HG02642 (cell line): ENCODE measurements at regions not wholly inside any gene's neighbourhood (a gene's known extent, or its start where the extent isn't known, plus 50 kb on each side); places are given as distances from the start of the nearest gene placed in this dataset.

Experiments used
- ATAC-seq: cut with Tn5 transposase; IDR thresholded peaks from one replicate; pipeline ENCODE4 v1.9.1; 2021; ENCODE audit warnings: mild to moderate bottlenecking; ENCODE audit not compliant: unreplicated experiment, poor library complexity

DNA sequence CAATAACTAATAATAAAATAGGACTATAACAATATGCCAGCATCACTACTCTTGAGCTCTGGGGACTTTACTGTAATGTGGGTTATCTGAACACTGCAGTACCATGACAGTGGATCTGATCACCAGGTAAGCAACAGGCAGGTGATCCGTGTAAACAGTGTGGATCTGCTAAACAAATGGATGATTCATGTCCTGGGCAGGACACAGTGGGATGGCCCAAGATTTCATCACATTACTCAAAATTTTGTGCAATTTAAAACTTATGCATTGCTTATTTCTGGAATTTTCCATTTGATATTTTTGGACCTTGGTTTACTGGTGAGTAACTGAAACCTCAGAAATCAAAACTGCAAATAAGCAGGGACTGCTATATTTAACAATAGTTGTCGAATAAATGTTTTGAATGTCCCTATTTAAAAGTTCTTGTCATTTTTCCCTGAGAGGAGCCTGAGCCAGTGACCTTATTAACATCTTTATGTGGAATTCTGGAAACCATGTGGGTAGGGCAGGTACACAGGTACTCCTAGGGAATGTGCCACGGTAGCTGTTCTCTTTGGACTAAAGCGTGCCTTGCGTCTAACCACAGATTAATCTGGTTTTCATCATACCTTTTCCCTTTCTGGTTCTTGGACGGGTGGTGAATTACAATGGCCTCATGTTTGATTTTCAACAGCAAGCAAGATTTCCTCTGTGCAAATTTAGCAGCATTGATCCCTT, 214.5 kb upstream of the SASH1 start:
- ATAC-seq = no peak

DNA sequence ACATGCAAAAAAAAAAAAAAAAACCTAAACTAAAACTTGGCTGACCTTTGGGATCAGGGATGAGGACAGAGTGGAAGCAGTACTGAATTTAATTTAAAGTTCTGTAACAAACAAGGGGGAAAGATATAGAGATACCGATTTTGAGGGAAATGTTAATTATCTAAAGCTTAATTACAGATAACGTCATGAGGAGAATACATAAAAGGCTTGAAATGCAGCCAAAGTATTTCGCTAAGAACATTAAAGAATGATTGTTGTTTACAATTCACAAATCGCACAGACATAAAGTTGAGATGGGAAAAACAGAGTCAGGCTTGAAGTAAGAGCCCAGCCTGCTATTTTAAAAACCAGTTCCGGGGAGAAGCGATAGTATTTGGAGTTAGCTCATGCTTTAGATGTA, 208.0 kb upstream of the SASH1 start:
- no peak for ATAC-seq

DNA sequence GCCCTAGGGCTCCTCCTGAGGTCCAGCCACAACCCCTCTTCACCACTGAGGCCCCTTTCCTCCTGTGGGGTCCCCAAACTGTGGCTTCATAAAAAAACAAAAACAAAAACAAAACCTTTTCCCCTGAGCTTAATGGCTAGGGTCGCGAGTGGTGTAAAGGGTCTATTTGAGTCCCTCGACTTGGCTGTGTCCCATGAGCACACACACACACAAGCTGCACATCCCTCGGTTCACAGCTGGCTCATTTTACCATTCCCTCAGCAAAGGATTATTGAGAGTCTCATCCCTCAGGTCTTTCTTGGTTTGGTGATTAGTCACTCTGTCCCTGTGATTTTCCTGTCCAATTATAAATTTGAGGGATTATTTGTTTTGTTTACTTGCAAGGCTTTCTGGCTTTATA, 206.1 kb upstream of the SASH1 start:
- ATAC-seq = no peak

DNA sequence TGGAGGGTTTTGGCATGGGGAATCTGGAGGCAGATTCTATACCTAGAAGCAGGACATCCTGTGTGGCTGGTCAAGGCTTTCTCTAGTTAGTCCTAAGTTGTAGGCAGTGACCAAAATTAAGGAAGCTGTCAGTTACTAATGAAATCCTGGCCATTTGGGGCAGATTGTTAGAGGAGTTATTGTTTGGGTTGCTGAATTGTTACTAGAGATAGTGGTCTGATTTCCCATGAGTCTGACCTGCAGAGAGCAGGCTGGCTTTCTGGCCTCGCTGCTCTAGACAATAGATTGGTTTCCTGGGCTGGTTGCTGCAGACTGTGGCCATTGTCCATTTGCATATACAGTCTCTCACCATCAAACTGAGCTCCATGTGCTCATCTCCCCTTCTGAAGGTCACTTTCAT, 205.0 kb upstream of the SASH1 start:
- no peak for ATAC-seq

DNA sequence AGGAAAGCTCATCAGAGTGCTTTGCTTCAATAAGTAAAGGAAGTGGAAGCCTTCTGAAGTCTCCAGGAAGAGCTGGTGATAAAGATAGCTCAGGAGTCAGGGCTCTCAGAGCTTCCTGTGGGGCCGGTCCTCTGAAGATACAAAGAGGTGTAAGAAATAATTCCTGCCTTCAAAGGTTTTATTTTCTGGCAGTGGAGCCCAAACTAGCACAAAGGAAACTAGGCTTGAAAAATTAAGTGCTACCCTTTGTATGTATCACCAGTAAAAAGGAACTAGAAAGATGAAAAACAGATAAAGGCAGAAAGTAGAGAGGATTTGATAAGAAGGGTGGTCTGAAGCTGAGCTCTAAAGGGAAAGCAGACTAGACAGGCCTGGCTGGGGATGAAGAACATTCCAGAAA, 204.1 kb upstream of the SASH1 start:
- no peak for ATAC-seq

DNA sequence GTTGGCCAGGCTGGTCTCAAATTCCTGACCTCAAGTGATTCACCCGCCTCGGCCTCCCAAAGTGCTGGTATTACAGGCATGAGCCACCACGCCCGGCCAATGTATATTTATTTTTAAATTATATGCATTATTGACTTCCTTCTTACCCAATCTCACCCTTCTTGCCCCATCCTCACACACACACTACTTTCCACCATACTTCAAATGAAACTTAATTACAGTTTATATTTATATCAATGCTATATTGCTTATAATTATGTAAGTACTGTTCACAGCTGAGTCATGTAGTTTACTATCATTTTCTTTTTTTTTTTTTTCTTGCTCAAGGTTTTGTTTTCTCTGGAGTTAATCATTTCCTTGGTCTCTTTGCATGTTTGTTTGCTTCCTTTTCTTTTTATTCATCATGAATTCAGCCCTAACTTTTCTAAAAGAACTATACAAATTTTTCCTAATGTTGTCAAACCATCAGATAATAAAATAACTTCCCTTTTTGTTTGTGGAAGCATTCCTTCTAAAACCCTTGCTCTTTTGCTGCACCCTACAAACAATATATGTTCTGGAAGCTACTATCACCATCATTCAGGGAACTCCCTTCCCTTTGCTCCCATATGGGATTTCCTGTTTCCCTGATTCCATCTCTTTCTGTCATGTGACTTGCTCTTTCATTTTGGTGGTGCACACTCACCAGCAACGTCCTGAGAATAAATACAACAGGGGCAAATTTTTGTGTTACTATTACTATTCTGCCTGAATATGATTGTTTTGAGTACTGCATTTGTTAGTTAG, 201.7 kb upstream of the SASH1 start:
- ATAC-seq = no peak

DNA sequence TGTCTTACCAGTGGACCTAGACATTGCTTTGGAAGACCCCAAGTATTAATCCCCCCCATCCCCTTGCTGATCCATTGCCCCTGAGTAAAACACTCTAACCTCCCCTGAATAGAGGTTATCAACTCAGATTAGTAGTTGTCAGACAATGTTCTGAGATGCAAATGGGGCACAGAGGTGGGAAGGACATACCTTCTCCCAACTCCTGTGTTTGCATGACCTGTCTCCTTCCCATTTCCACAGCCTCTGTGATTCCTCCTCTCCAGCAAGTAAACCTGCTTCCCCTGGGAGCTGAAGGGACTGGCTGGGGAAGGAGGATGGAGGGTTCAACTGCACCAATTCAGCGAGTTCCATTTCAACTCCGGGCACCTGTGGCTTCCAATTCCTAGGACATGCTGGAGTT, 199.8 kb upstream of the SASH1 start:
- no peak for ATAC-seq

DNA sequence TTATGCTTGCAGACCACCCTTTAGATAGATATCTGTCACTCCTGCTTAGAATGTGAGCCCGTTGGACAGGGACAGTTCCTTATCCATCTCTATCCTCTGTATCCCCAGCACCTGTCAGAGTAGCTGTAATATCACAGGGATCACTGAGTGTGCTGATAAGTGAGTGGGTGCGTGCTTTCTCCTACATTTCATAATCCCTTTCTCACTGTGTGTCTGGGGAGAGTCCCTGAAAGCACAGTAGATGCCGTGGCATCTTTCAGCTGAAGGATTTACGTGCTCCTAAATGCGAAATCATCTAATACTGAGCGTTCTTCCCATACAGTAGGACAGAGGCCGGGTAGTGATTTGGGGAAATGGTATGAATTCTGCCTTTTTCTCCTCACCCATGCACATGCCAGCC, 198.9 kb upstream of the SASH1 start:
- ATAC-seq = no peak

DNA sequence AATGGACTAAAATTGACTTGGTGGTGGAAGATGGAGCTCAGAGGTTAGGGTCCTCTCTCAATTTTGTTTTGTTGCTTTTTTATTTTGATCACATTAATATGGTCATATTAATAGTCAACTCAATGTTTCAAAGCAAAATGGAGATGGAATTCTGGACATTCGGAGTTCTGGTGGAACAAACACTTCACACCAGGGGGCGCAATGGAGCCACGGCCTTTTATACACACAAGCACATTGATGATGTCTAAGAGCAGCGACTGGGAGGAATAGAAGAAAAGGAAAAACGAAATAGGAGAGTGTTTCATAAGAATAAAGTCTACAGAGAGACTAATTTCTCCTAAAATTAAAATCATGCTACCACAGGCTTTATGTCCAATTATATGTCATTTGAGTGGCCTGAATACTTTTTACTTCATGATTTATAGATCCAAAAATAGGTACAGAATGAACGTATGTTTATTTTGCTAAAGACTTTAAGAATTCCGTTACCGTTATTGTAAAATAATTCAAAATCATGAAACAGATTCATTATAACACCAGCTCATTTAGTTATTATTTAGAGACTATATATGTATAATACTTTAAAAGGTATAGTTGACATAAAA, 197.6 kb upstream of the SASH1 start:
- peak; percentile 88 for ATAC-seq

DNA sequence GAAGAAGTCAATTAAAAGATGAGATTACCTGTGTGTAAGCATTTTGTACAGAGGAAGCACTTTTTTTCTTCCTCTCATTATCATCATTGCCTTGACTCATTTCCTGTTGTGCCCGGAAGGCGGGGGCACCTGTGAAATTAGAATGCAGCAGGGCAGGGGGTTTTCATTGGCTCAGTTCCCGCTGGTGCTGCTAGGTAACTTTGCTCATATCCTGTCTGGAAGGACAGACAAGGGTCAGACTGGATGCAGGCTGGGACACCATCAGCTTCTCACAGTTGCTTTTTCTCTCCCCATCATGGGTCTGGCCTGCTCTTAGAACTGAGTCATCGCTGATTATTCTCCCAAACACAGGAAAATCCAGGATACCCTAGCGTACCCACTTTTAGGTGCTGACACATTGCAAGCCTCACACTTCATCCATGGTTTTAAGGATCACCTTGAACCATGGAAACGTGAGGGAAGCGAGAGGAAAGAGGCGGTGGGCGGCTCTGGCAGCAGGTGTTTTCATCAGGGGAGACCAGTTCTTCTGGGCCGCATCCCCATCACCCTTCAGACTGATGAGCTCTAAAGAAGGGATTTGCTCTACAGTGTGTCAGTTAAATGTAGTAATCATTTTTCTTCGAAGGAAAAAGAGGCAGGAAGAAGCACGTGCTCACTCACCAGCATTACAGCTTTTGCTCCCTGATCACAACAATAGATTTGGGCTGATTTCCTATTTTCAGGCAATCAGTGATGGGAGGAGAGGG, 195.7 kb upstream of the SASH1 start:
- no peak for ATAC-seq

DNA sequence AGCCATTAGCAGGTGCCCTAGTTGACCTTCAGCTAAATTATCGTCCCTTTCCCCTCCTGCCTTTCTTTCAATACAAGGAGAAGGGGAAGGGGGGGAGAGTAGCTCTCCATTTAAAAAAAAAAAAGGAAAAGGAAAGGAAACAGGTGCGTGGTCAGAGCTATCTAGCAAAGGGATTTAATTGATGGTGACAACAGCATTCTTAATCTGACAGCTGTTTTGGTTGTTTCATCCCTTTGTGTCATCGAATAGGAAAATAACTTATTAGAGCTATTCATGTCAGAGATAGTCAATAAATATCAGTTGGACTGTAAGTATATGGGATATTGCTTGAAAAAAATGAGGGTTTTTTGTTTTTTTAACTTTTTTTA, 195.2 kb upstream of the SASH1 start:
- no peak for ATAC-seq

DNA sequence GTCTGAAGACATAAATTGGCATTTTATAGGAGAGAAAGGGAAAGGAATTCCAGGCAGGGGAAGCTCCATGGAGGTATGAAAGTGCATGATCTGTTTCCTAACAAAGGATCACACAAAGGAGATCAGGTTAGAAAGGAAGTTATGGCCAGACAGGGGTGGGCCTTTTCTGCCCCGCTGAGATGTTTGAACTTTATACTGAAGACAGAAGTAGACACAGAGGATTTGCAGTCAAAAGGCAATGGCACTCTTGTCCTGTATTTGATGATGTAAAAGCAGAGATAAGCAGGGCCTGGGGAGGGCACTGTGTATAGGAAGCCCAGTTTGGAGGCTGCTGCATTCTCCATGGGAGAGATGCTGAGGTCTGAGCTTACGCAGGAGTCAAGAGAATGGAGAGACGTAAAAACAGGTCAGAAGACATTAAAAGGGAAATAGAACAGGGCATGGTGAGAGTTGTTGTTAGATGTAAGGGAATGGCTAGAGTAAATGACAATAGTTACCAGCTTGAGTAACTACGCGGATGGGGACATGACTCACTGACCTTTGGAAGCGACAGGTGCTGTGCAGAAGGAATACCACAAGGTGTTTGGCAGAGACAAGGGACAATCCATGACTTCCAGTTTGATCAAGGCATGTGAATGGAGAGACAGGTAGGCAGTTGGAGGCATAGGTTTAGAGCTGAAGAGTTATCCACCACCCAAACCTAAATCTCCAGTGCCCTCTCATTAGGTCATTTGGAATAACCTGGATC, 190.6 kb upstream of the SASH1 start:
- no peak for ATAC-seq

DNA sequence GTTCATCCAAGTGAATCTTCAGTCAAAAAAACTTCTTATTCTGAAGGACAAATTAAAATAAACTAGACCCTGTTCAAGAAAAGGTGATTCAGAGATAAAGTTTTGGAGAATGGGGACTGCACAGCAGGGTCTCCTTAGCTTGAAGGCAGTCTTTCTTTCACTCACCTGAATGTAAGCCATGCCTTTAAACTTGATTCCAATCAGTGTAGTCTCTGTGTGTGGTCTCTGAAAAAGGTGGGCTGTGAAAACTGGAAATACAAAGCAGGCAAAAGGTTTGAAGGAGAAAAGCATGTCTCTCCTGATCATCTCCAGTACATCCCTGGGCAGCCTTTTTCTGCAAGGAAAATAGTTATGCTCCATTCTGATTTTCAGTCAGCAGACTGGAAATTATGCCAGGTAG, 188.0 kb upstream of the SASH1 start:
- ATAC-seq = no peak

DNA sequence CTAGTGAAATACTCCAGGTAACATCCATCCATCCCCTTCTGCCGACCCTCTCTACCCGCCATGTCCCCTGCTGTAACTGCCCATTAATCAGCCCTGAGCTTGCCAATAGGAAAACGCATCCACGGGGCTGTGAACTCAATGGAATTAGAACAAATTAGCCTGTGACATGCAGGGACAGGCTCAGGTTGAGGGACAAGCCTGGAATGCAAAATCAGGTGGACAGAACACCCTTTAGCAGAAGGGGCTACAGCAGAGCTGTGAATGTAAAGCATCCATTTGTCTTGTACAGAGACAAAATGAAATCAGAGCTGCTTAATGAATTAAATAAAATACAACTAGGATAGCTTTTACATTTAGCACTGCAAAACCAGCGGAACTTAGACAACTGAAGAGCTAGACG, 187.3 kb upstream of the SASH1 start:
- no peak for ATAC-seq

DNA sequence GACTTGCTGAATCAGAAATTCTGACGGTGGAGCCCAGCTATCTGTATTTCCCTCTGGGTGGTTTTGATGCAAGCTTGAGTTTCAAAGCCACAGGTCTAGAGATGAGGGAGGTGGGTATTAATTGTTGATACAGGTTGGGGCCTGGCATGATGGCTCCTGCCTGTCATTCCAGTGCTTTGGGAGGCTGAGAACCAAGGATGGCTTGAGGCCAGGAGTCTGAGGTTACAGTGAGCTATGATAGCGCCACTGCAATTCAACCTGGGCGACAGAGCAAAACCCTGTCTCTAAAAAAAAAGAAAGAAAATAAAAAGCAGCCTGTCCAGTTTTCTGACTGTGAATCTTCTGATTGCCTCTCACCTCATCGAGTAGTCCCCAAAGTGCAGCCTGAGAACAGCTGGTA, 184.8 kb upstream of the SASH1 start:
- no peak for ATAC-seq

DNA sequence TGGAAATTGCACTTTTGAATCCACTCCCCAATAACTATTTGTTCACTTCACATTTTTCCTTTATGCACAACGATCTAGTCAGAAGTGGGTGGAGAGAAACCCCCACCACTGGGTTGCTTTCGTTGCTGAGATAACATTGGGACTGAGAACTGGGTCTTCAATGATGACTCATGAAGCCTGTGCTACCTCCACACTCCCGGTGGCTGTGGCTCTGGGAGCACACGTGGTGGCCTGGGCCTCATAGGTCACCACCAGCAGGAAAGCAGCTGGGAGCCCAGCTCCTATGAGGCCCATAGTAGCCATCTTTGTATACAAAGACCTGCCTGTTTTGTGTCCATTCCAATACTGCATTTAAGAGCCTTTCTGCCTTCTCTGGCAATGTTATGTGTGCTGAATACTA, 178.0 kb upstream of the SASH1 start:
- no peak for ATAC-seq

DNA sequence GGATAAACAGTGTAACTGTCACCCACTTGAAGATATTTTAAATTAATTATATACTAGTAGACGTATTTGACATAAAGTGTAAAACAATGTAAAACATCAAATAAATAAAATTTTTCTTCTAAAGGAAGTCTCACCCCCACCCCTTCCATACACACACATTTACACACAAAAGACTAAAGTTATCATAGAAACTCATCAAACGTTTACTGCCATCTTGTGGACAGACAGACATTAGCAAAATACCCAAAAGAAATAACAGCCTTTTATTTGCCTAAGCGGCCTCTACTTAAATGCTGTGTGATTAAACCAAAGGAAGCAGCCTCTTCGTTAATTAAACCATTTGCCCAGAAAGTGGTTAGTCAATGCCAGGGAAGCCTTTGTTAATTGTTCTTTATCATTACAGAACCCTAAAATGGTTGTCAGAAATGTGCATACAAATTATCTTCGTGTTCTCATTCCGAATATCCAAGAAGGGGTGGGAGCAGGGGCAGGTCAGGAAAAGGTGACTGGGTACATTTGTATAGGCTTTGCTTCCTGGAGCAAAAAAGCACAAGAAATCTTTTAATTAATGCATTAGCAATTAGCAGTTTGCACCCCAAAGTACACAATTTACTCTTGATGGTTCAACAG, 176.2 kb upstream of the SASH1 start:
- ATAC-seq = no peak

DNA sequence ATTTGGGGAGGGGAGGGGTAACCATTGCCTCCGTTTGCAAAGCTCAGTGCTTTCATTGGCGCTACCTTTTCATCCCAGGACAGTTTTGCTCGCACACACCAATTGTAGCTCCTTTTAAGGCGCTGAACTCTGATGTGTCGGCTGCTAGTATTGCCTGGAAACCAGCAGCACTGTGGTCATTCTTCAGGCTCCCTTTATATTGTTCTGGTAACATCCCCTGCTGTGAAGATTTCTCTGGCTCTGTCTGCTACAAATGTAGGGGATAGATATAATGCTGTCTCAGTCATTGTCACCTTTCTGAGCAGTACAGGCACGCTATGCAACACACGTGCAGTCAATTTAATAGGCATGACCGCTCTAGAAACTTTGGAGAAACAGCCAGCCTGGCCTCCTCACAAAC, 172.9 kb upstream of the SASH1 start:
- ATAC-seq = no peak

DNA sequence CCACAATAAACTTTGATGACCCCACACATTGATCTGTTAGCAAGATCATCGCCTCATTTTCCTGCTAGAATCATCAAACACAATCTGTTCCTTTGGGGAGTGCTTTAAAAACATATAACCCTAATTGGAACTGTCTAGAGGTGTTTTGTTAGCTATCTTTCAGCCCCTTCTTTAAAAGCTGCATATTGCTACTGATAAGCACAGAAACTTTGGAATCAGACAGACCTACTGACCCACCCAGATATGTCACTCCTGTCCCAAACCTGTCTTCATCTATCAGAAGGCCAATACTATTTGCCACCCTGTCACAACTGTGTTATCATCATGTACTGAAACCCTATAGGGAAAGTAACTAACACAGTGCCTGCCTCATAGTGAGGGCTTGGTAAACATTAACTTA, 172.4 kb upstream of the SASH1 start:
- ATAC-seq = no peak

DNA sequence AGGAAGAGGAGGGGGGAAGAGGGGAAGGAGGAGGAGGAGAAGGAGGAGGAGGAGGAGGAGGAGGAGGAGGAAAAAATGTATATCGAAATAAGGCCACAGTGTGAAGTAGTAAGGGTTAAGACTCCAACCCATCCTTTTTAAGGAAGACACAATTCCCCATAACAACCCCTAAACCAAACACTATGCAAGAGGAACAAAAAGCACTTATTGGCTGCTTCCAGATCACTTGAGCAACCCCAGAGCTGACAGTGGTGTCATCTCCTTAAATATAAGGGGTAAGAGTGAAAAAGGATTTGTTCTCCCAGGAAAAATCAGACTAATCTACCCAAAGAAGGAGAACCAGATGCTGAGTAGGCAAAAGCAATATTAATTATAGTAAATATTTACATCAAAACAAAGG, 169.1 kb upstream of the SASH1 start:
- ATAC-seq = no peak
